GM18517 (cell line): ENCODE measurements at regions not wholly inside any gene's neighbourhood (a gene's known extent, or its start where the extent isn't known, plus 50 kb on each side); places are given as distances from the start of the nearest gene placed in this dataset.
"Not testable (repeated sequence)": the region's sequence is repeated elsewhere in the genome, so short reads cannot be mapped to it uniquely, and the experiment has no call there.

Experiments used
- ATAC-seq: cut with Tn5 transposase; IDR thresholded peaks from one replicate; pipeline ENCODE4 v1.9.1; 2021; ENCODE audit warnings: mild to moderate bottlenecking, moderate library complexity; ENCODE audit not compliant: unreplicated experiment

GRCh38 chr1:67528141-67528540 is 97.9 kb upstream of the SERBP1 start:
- ATAC-seq = no peak

- no peak for ATAC-seq
These were observed 99.9 kb upstream of the SERBP1 start for GRCh38 chr1:67530071-67530470.

DNA sequence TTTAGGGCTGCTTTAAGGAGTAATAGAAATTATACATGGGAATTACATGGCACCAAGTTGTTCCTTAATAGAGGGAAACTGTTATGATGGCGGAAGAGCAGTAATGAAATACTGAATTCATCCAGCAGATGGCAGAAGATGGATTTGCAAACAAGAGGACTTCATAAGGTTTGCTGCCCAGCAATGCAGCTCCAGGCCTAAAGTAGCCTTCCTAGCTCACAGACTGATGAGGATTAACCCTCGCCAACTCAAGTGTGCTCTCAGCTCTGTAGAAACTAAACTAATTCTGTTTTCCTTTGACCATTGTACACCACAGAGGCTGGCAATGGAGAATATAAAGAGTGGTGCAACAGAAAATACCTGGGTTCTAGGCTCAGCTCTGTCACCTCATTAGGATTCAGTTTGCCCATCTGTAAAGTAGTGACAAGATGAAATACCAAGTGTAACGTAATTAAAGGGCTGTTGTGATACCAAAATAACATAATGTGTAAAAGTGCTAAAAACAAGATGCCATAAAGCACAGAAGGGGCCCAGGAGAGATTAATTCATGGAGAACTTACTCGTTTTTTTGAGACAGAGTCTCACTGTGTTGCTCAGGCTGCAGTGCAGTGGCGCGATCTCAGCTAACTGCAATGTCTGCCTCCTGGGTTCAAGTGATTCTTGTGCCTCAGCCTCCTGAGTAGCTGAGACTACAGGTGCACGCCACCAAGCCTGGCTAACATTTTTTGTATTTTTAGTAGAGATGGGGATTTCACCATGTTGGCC is 102.4 kb upstream of the SERBP1 start:
- no peak for ATAC-seq

DNA sequence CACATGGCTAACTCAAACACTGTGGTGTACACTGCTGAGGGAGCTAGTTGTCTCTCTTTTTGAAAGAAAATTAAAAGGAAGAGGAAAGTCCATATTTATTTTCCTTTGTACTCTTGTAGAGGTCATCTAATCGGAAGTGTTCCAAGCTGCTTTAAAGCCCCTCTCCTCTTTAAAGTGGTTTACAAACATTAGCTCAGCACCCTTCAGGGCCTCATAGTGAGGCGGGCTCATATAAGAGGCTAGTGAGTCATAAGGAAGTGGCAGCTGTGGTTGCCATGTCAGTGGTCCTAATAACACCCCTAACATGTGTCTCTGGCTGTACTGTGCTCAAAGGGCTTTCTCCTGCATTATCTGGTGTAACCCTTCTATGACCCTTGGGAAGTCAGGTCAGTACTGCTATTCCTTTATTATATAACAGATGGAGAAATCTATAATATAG is 104.4 kb upstream of the SERBP1 start:
- no peak for ATAC-seq

GRCh38 chr1:67535474-67535873 is 105.3 kb upstream of the SERBP1 start:
- ATAC-seq = peak; percentile 62

DNA sequence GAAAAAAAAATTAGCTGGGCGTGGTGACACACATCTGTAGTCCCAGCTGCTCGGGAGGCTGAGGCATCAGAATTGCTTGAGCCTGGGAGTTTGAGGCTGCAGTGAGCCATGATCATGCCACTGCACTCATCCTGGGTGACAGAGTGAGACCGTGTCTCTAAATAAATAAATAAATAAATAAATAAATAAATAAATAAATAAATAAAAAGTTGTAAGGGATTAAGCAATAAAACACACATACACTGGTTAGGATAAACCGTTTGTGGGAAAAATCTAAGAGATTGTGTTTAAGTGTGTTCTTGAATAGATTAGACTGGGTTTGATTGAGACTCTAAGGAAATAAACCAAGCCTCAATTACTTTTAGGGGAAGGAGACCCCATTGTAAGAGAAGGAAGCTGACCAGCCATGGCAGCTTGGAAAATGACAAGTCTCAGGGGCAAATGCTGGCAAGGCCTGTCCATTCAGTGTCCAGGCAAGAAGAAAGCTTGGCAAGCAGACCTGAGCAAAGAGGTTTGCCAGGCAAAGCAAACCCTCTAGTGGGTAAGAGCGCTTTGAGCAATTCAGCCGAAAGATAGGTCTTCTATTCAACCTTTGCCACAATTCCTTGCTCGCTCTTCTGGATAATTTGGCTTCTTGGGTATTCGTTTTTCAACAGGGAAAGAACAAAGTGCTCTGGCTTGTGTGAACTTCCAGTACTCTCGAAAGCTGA is 106.9 kb upstream of the SERBP1 start:
- ATAC-seq = no peak

GRCh38 chr1:67537667-67538018 is 107.4 kb upstream of the SERBP1 start:
- ATAC-seq = no peak

DNA sequence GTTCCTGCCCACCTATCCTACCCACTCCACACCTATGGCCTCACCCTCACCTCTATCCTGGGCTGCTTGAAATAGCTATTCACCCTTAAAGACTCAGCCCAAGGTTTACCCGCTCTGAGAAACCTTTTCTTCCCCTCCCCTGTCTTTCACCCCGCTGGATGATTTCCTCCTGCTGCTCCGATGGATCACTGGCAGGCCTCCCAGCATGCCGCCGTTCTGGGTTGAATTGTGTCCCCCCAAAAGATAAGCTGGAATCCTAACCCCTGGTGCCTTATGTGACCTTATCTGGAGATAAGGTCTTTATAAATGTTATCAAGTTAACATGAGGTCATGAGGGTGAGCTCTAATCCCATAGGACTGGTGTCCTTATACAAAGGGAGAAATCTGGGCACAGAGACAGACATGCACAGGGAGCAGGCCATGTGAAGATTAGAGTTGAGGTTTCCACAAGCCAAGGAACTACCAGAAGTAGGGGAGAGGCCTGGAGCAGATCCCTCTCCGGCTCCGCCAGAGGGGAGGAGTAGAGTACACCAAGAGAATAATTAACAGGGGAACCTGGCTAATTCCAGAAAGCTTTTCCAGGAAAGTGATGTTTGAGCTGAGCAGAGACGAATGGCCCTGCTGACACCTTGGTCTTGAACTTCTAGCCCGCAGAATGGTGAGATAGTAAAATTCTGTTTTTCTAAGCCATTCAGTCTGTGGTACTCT is 110.0 kb upstream of the SERBP1 start:
- ATAC-seq = no peak

DNA sequence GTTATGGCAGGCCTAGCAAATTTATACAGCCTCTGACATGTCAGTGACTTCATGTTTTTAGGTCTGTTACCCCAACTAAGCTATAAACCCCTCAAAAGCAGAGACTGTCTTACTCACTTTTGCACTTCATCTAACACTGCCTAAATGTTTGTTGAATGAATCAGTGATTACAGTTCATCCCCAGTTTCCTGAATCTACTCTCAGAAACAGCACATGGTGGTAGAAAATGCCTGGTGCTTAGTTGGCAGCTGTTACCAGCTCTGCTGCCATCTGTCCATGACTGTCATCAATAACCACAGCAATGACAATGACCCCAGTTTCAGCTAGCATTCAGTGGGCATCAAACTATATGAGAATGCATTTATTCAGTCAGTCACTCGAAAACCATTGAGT is 110.5 kb upstream of the SERBP1 start:
- no peak for ATAC-seq

DNA sequence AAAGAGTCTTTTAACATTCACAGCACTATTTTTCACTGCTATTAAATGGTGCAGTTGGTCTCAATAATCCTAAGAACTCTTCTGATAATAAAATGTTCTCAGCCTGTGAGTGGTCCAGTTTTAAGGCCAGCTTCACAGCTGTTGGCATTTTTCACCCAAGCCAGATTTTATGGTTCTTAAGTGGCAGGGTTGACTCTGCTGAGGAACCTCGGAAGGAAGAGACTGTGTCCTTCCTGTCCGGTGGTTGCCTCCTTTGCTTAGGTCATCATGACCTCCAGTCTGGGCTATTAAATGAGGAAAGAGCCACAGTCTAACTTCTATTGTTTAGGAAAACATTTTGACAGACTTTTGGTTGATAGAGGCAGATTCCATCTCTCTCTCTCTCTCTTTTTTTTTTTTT is 112.5 kb upstream of the SERBP1 start:
- ATAC-seq = no peak

DNA sequence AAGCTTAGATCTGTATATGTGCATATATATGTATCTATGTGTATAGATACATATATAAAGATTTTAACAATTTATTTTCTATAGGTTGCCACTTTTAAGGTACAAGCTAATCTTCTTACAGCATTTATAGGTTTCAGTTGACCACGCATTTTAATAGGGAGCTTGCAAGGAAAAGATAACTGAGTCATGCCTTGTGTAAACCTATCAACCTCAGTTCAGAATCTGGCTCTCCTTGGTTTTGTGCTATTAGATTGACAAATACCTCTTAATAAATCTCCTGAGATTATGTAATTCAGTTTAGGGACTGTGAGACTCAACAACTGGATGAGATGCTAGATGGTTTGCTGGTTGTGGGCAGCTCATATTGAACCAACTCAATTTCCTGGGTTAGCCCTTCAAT is 114.7 kb upstream of the SERBP1 start:
- ATAC-seq = no peak

DNA sequence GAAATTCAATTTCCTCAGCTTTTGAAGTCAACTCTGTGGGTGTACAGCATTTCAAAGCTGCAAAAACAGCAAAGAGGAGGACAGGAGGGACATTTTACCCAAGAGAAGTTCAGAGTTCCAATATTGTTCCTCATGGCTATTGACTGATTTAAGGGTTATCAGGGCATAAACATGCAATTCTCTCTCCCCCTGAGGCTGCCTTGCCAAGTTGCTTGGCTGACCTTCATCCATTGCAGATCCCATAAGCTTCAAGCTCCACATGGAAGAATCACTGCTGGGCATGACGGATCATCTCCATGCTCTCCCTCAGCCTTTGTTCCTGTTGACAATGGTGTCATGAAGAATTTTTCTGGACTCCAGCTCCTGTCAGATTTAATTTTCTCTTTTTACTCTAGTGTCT is 115.2 kb upstream of the SERBP1 start:
- ATAC-seq = no peak

DNA sequence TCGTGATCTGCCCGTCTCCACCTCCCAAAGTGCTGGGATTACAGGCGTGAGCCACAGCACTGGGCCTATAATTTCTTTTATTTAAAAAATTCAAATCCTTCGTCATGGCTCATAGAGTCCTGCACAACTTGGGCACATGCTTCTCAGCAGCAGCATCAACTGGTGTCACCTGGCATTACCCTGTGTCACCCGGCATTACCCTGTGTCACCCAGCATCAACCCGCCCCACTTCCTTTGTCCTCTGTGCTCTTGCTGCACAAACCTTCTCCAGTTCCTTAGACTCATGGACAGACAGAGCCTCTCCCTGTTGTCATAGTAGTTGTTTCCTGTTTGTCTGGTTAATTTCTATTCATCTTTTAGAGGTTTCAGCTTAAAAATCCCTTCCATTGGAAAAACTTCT is 121.2 kb upstream of the SERBP1 start:
- ATAC-seq = no peak

GRCh38 chr1:67552336-67552759 is 122.1 kb upstream of the SERBP1 start:
- no peak for ATAC-seq

GRCh38 chr1:67554204-67554603 is 124.0 kb upstream of the SERBP1 start:
- not testable (repeated sequence) for ATAC-seq

DNA sequence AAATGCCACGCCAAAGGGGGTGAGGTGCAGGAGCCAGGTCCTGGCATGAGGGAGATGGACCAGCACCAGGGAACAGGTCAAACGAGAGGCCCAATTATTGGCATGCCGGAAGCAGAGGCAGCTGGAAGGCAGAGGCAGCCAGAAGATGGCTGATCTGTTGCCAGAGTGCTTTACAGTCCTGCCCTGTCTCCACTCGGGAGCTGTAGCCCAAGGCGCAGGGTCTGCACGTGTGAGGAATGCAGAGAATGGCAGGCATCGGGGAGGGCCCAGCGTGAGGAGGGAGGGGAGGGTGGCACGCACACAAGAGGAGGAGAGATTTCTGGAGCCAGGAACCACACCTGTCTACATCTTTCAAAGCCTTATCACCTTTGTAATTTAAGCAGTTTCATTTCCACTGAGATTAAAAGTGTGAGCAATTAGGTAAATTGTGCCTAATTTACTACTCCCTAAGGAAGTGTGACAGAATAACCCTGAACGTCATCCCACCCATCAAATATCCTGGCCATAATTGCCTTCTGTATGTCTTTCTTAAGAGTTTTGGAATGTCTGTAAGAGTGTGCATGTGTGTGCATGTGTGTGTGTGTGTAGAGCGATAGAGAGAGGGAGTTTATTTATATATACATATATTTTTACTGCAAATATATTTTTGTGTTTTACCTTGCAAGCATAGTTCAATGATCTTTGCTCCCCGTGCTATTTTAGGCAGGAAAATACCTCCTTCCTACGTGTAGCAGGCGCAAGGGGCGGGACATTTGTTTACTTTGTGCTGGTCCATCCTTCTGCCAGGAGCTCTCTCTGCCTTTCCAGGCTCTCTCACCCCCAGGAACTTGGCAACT is 125.5 kb upstream of the SERBP1 start:
- ATAC-seq = no peak

- ATAC-seq = no peak
These were observed 126.2 kb upstream of the SERBP1 start for GRCh38 chr1:67556297-67556900.

DNA sequence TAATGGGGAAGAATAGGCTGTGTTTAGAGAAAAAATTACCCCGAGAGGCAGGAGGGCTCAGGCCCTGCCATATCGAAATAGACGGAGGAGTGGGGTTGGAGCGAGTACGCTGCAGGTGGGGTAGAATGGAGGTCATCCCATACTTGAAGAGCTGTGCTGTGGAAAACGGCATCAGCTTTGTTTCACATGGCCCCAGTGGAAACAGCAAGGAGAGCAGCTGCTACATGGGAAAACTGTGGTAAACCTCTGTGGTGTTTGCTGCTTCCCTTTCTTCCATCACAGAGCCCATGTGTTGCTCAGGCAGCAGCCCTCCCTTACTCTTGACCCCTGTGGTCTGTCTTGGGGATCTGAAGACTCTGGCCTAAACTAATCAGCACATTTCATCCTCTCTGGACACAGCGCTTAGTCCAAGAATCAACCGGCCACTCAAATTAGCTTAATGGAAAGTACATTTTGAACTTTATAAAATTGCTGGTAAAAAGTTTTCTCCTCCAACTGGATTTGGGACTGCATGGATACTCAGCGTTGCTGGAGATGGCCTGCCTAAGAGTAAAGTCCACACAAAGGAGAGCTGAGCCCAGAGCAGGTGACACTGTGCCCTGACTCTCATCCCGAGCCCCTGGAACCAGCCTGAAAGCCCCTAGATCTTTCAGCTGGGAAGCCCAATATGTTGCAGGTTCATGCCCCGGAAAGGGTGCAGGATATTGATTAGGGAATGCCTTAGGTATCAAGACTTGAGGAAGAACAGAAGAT is 127.1 kb upstream of the GADD45A start:
- ATAC-seq = no peak

GRCh38 chr1:67558449-67559193 is 126.4 kb upstream of the GADD45A start:
- ATAC-seq = no peak
